Fibroblast of lung (primary cell): ENCODE measurements at regions not wholly inside any gene's neighbourhood (a gene's known extent, or its start where the extent isn't known, plus 50 kb on each side); places are given as distances from the start of the nearest gene placed in this dataset.

Source experiments
- DNase-seq, 2 donors: peaks; one replicate each; pipeline versions ENCODE4 v3.0.0 to v3.0.0-alpha.2; 2010; ENCODE audit warnings: low read depth in 2 of 2
- H2AFZ ChIP-seq: 2 replicates; pipeline ENCODE4 v1.5.1; 2012; ENCODE audit warnings: low read length, control low read depth, inconsistent platforms
- H3K27ac ChIP-seq: 2 replicates; pipeline ENCODE4 v1.5.1; 2011; ENCODE audit warnings: low read length, control low read depth; ENCODE audit not compliant: insufficient read depth
- H3K27me3 ChIP-seq: 2 replicates; pipeline ENCODE4 v1.5.1; 2011; ENCODE audit warnings: mild to moderate bottlenecking, low read length; ENCODE audit not compliant: control insufficient read depth, insufficient read depth
- H3K36me3 ChIP-seq: 2 replicates; pipeline ENCODE4 v1.5.1; 2011; ENCODE audit warnings: low read length; ENCODE audit not compliant: control insufficient read depth, insufficient read depth
- H3K4me1 ChIP-seq: 2 replicates; pipeline ENCODE4 v1.5.1; 2011; ENCODE audit warnings: low read length; ENCODE audit not compliant: control insufficient read depth, insufficient read depth; ENCODE audit errors: extremely low read depth
- H3K4me2 ChIP-seq: 2 replicates; pipeline ENCODE4 v1.5.1; 2011; ENCODE audit warnings: low read length, control low read depth; ENCODE audit not compliant: insufficient read depth; ENCODE audit errors: extremely low read depth
- H3K4me3 ChIP-seq, 4 experiments: fragments of 200-600 bp in 1 of 4; sonication (generic) in 1 of 4; replicated peaks in 1 of 4; 2 replicates each; pipeline ENCODE4 v1.5.1; 2011 to 2016; ENCODE audit warnings: low read length in 4 of 4, low read depth in 3 of 4, mild to moderate bottlenecking in 3 of 4, control low read depth in 2 of 4, inconsistent platforms in 1 of 4, mixed read lengths in 1 of 4; ENCODE audit not compliant: insufficient read depth in 1 of 4; ENCODE audit errors: control extremely low read depth in 1 of 4
- H3K79me2 ChIP-seq: 2 replicates; pipeline ENCODE4 v1.5.1; 2012; ENCODE audit warnings: mild to moderate bottlenecking, low read length, inconsistent platforms; ENCODE audit not compliant: control insufficient read depth, insufficient read depth
- H3K9ac ChIP-seq: 2 replicates; pipeline ENCODE4 v1.5.1; 2011; ENCODE audit warnings: mild to moderate bottlenecking, low read length, control low read depth; ENCODE audit not compliant: insufficient read depth
- H3K9me3 ChIP-seq: 2 replicates; pipeline ENCODE4 v1.5.1; 2012; ENCODE audit warnings: low read depth, low read length; ENCODE audit not compliant: control insufficient read depth, insufficient read depth
- H4K20me1 ChIP-seq: 2 replicates; pipeline ENCODE4 v1.5.1; 2011; ENCODE audit warnings: low read length; ENCODE audit not compliant: control insufficient read depth, insufficient read depth; ENCODE audit errors: extremely low read depth
- EZH2 ChIP-seq: IDR thresholded peaks from 2 replicates; pipeline ENCODE4 v1.5.1; 2012; ENCODE audit warnings: low read length, control low read depth, mild to moderate bottlenecking; ENCODE audit errors: missing control alignments
- TF ChIP-seq, protein P1 (sequence below), 2 donors: IDR thresholded peaks in 1 of 2; conservative IDR thresholded peaks in 1 of 2; 1 replicate in 1 of 2; 2 replicates in 1 of 2; pipeline ENCODE4 v1.5.1; 2011 to 2012; ENCODE audit warnings: low read length in 2 of 2, control low read depth in 1 of 2, inconsistent platforms in 1 of 2, low read depth in 1 of 2, mild to moderate bottlenecking in 1 of 2

DNA sequence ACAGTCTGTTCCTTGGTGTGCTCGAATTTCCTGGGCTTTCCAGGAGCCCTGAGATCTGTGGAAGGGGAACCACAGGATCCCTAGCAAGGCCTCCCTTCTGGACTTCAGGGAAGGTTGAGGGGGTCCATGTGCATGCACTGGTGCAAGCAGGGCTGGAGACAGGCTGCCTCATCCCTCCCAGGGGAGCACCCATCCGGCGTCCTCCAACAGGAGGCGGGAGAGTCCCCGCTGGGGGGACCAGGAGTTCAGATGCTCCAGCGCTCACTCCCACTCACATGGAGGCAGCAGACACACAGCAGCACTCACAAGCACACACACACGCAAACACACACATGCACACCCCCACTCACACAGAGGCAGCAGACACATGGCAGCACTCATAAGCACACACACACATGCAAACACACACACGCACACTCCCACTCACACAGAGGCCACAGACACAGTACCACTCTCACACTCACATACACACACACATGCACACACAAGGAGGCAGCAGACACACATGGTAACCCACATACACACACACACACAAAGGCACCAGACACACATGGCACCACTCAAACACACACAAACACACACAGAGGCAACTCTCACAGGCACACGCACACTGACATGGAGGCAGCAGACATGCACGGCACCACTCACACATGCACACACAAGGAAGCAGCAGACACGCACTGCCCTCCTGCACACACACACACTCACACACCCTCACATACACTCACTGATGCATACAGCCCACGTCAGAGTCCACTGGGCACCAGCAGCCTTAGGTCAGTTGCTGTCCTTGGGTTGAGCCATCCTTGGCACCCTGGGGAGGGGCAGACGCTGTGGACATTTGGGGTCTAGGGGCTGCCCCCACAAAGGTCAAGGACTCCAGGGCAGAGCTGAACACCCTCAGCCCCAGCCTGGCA, 247.0 kb upstream of the PPP2R2D start:
- no peak for TF ChIP-seq EZH2
- TF ChIP-seq, protein P1, sequence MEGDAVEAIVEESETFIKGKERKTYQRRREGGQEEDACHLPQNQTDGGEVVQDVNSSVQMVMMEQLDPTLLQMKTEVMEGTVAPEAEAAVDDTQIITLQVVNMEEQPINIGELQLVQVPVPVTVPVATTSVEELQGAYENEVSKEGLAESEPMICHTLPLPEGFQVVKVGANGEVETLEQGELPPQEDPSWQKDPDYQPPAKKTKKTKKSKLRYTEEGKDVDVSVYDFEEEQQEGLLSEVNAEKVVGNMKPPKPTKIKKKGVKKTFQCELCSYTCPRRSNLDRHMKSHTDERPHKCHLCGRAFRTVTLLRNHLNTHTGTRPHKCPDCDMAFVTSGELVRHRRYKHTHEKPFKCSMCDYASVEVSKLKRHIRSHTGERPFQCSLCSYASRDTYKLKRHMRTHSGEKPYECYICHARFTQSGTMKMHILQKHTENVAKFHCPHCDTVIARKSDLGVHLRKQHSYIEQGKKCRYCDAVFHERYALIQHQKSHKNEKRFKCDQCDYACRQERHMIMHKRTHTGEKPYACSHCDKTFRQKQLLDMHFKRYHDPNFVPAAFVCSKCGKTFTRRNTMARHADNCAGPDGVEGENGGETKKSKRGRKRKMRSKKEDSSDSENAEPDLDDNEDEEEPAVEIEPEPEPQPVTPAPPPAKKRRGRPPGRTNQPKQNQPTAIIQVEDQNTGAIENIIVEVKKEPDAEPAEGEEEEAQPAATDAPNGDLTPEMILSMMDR (conservative IDR thresholded peaks at IDR 0.05 in 1 of 2, IDR thresholded peaks at IDR 0.05 in 1 of 2; ENCODE audit: low read depth in 1 of 2, low read length in 2 of 2) = no peak
- H3K27me3 ChIP-seq = no peaks in the 10 kb centered on the region
- H3K9ac ChIP-seq = no peak overlapping the region
- DNase-seq = no peak
- H3K4me3 ChIP-seq = no peak overlapping the region
- H4K20me1 ChIP-seq = no peaks in the 10 kb centered on the region
- no peak overlapping the region for H2AFZ ChIP-seq
- no peaks in the 10 kb centered on the region for H3K4me1 ChIP-seq
- no peaks in the 10 kb centered on the region for H3K9me3 ChIP-seq
- no peak overlapping the region for H3K27ac ChIP-seq
- no peaks in the 10 kb centered on the region for H3K36me3 ChIP-seq
- H3K4me2 ChIP-seq = no peak overlapping the region
- H3K79me2 ChIP-seq = no peaks in the 10 kb centered on the region

DNA sequence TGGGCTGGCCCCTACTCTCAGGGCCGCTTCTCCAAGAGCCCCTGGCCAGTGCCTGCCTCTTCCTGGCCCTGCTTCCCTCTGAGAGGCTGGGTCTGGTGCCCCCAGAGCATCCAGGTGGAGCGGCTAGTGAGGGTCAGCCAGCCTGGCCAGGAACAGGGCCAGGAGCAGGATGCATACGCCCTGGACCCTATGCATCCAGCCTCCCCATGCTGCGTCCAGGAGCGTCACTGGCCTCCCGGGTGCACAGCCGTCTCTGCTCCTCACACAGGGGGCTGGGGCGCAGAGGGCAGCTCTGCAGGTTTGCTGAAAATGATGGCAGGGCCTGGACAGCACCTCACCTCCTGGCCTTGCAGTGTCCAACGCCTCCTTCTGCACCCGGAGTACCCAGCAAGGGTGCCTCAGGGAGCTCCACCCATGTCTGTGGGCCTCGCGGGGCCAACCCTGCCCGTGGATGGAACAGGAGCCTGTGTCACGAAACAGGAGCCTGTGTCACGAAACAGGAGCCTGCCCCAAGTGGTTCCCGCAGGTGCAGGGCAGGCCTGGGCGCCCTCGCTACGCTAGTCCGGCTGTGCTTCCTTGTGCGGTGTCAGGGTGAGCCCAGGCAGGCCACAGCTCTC, 246.2 kb upstream of the PPP2R2D start:
- H3K36me3 ChIP-seq = no peaks in the 10 kb centered on the region
- TF ChIP-seq, protein P1 (conservative IDR thresholded peaks at IDR 0.05 in 1 of 2, IDR thresholded peaks at IDR 0.05 in 1 of 2; ENCODE audit: low read depth in 1 of 2, low read length in 2 of 2) = no peak
- no peak for TF ChIP-seq EZH2
- DNase-seq = no peak
- H3K9me3 ChIP-seq = no peaks in the 10 kb centered on the region
- no peak overlapping the region for H2AFZ ChIP-seq
- no peaks in the 10 kb centered on the region for H3K27me3 ChIP-seq
- no peaks in the 10 kb centered on the region for H3K79me2 ChIP-seq
- no peaks in the 10 kb centered on the region for H4K20me1 ChIP-seq
- no peak overlapping the region for H3K4me2 ChIP-seq
- H3K9ac ChIP-seq = no peak overlapping the region
- H3K4me3 ChIP-seq = no peak overlapping the region
- no peak overlapping the region for H3K27ac ChIP-seq
- no peaks in the 10 kb centered on the region for H3K4me1 ChIP-seq

DNA sequence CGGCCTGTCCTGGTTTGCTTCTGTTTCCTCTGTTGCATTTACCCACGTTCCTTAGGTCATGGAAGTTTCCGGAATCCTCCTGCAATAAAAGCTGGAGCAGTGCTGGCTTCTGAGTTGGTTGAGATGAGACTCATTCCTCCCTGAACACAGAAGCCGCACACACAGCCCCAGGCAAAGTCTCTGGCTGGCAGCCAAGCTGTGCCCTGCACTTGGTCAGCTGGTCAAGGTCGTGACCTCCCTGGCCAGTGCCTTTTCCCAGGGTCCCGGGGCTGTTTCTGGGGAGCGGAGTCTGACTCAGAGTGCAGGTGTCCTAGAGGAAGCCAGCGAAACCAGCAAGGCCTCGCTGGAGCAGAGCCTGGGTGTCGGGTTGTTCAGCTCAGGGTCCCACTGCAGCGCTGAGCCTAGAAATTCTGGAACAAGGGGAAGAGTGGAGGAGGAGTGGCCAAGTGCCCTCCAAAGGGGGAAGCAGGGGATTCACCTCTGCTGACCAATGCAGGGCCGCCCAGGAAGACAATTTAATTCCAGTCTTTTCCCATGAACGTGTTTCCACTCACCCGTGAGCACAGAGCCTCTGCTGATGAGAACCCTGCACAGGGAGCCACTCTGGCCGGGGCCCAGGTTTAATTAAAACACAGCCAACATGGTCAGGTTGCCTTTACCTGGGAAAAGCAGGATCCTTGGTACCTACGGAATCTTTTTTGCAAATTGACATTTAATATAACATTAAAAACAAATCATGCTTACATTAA, 245.5 kb upstream of the PPP2R2D start:
- H3K9ac ChIP-seq = no peak overlapping the region
- no peak overlapping the region for H3K27ac ChIP-seq
- no peaks in the 10 kb centered on the region for H3K4me1 ChIP-seq
- H3K79me2 ChIP-seq = no peaks in the 10 kb centered on the region
- H3K9me3 ChIP-seq = no peaks in the 10 kb centered on the region
- no peak for DNase-seq
- TF ChIP-seq, protein P1 (conservative IDR thresholded peaks at IDR 0.05 in 1 of 2, IDR thresholded peaks at IDR 0.05 in 1 of 2; ENCODE audit: low read depth in 1 of 2, low read length in 2 of 2) = no peak
- TF ChIP-seq EZH2 = no peak
- H3K36me3 ChIP-seq = no peaks in the 10 kb centered on the region
- H4K20me1 ChIP-seq = no peaks in the 10 kb centered on the region
- no peak overlapping the region for H3K4me3 ChIP-seq
- H3K4me2 ChIP-seq = no peak overlapping the region
- no peaks in the 10 kb centered on the region for H3K27me3 ChIP-seq
- no peak overlapping the region for H2AFZ ChIP-seq
